ENCODE measurements at regions not wholly inside any gene's neighbourhood (a gene's known extent, or its start where the extent isn't known, plus 50 kb on each side); places are given as distances from the start of the nearest gene placed in this dataset.
"Not testable (repeated sequence)": the region's sequence is repeated elsewhere in the genome, so short reads cannot be mapped to it uniquely, and the experiment has no call there.

- DNase-seq (ENCODE audit: low read depth in 3 of 3): no peak
These were observed 207.1 kb upstream of the ZNF32 start for GRCh38 chr10:43855667-43856210.

GRCh38 chr10:43854007-43854406 lies 205.3 kb upstream of the ZNF32 start:
- no peak for DNase-seq (ENCODE audit: low read depth in 3 of 3)

GRCh38 chr10:43853369-43853768 lies 204.7 kb upstream of the ZNF32 start:
- DNase-seq (ENCODE audit: low read depth in 3 of 3): no peak

- no peak for DNase-seq (ENCODE audit: low read depth in 3 of 3)
These were observed 204.0 kb upstream of the ZNF32 start for GRCh38 chr10:43852644-43853214.

GRCh38 chr10:43852149-43852548 lies 203.5 kb upstream of the ZNF32 start:
- no peak for DNase-seq (ENCODE audit: low read depth in 3 of 3)

- DNase-seq (ENCODE audit: low read depth in 3 of 3): no peak
These were observed 202.3 kb upstream of the ZNF32 start for GRCh38 chr10:43851030-43851429.

- DNase-seq (ENCODE audit: low read depth in 3 of 3): no peak
These were observed 200.9 kb upstream of the ZNF32 start for GRCh38 chr10:43849551-43849950.

GRCh38 chr10:43846968-43847367 lies 198.3 kb upstream of the ZNF32 start:
- no peak for DNase-seq (ENCODE audit: low read depth in 3 of 3)

GRCh38 chr10:43846187-43846680 lies 197.6 kb upstream of the ZNF32 start:
- peak; percentile 15 to 19 (median 16) for DNase-seq (ENCODE audit: low read depth in 3 of 3)

GRCh38 chr10:43845121-43845520 lies 196.4 kb upstream of the ZNF32 start:
- DNase-seq (ENCODE audit: low read depth in 3 of 3): no peak

- no peak for DNase-seq (ENCODE audit: low read depth in 3 of 3)
These were observed 195.5 kb upstream of the ZNF32 start for GRCh38 chr10:43844221-43844620.

GRCh38 chr10:43843321-43844101 lies 194.8 kb upstream of the ZNF32 start:
- DNase-seq (ENCODE audit: low read depth in 3 of 3): no peak

- DNase-seq (ENCODE audit: low read depth in 3 of 3): no peak
These were observed 193.8 kb upstream of the ZNF32 start for GRCh38 chr10:43842496-43842895.

- no peak for DNase-seq (ENCODE audit: low read depth in 3 of 3)
These were observed 193.4 kb upstream of the ZNF32 start for GRCh38 chr10:43842072-43842471.

GRCh38 chr10:43839973-43840372 lies 191.3 kb upstream of the ZNF32 start:
- no peak for DNase-seq (ENCODE audit: low read depth in 3 of 3)

- not testable (repeated sequence) for DNase-seq (ENCODE audit: low read depth in 3 of 3)
These were observed 186.1 kb upstream of the ZNF32 start for GRCh38 chr10:43834751-43835150.

- no peak for DNase-seq (ENCODE audit: low read depth in 3 of 3)
These were observed 179.2 kb upstream of the ZNF32 start for GRCh38 chr10:43827853-43828252.

- DNase-seq (ENCODE audit: low read depth in 3 of 3): no peak
These were observed 177.3 kb upstream of the ZNF32 start for GRCh38 chr10:43825984-43826383.

GRCh38 chr10:43825421-43825820 lies 176.7 kb upstream of the ZNF32 start:
- no peak for DNase-seq (ENCODE audit: low read depth in 3 of 3)

GRCh38 chr10:43824934-43825333 lies 176.3 kb upstream of the ZNF32 start:
- no peak for DNase-seq (ENCODE audit: low read depth in 3 of 3)

GRCh38 chr10:43822631-43823580 lies 174.2 kb upstream of the ZNF32 start:
- DNase-seq (ENCODE audit: low read depth in 3 of 3): no peak

GRCh38 chr10:43821103-43821502 lies 172.4 kb upstream of the ZNF32 start:
- no peak for DNase-seq (ENCODE audit: low read depth in 3 of 3)

Data from stimulated activated CD4-positive, alpha-beta T cell treated with anti-CD3 and anti-CD28 coated beads, TNF-alpha, amount 100 ng/mL, for 48 hours (primary cell).